ENCODE measurements at regions not wholly inside any gene's neighbourhood (a gene's known extent, or its start where the extent isn't known, plus 50 kb on each side); places are given as distances from the start of the nearest gene placed in this dataset.

DNA sequence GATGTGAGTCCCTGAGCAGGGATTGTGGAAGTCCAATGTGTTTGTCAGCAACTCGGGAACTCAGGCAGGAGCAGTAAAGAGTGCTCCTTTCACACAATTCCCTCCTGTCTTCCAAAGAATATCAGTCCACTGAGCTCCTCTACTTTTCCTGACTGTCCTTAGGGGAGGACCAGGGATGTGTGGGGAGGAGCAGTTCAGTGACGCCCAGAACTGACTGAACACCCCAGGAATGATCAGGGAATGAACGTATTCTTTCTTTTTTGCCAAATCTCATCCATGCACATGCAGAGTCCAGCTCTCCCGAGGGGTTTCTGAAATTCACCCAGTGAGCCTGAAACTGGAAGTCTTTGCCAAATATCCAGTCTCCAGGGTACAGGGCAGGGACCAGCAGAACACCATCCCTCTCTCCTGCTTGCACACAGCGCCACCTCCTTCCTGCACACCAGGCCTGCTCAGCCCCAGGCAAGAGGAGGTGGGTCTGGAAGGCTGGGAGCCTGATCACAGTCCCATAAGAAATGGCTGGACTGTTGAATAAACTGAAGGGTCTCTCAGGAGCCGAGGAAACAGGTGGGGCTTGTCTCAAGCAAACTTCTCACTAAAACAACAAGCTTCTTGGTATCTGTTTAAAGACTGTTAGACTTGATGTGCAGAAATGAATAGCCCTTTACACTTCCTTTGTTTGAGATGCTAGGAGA lies 294.7 kb downstream of the C7orf25 start:
- ChIA-PET POLR2A (no interaction called here), CTCF (no interaction called here)
- no peak for DNase-seq (ENCODE audit: low read depth, low spot score)
- no peak overlapping the region for H3K4me3 ChIP-seq (ENCODE audit: low read depth, low read length)
- H3K9me3 ChIP-seq (ENCODE audit: control insufficient read depth, insufficient read depth, low read length): no peaks in the 10 kb centered on the region
- H3K27me3 ChIP-seq (ENCODE audit: control insufficient read depth, insufficient read depth, low read length): no peaks in the 10 kb centered on the region
- TF ChIP-seq, protein P1, sequence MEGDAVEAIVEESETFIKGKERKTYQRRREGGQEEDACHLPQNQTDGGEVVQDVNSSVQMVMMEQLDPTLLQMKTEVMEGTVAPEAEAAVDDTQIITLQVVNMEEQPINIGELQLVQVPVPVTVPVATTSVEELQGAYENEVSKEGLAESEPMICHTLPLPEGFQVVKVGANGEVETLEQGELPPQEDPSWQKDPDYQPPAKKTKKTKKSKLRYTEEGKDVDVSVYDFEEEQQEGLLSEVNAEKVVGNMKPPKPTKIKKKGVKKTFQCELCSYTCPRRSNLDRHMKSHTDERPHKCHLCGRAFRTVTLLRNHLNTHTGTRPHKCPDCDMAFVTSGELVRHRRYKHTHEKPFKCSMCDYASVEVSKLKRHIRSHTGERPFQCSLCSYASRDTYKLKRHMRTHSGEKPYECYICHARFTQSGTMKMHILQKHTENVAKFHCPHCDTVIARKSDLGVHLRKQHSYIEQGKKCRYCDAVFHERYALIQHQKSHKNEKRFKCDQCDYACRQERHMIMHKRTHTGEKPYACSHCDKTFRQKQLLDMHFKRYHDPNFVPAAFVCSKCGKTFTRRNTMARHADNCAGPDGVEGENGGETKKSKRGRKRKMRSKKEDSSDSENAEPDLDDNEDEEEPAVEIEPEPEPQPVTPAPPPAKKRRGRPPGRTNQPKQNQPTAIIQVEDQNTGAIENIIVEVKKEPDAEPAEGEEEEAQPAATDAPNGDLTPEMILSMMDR (IDR thresholded peaks at IDR 0.05; ENCODE audit: low read depth, low read length): no peak
- no peak overlapping the region for H3K27ac ChIP-seq (ENCODE audit: low read depth, low read length)

DNA sequence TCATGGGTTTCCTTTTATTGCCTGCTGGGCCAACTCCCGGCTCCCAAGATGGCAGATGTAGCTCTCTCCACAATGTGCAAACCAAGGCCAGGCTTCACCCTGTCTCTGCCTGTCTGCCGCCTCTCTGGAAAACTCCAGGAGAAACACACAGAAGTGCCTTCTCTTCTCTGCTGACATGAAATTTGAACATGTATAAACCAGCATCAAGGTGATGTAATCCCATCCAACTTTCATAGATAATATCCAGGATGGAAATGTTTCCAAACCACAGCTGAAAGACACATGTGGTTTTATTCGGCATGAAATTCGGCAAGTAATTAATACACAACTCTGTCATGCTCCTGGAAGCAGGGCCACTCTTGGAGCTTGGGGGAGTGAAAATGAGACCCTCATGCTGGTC lies 297.2 kb downstream of the C7orf25 start:
- no peaks in the 10 kb centered on the region for H3K9me3 ChIP-seq (ENCODE audit: control insufficient read depth, insufficient read depth, low read length)
- ChIA-PET CTCF (interaction anchor here (1.0 kb wide), 1 partner anchor 79 kb away, joined by 3 read pairs; no protein-coding TSS in a partner anchor), POLR2A (no interaction called here)
- H3K27me3 ChIP-seq (ENCODE audit: control insufficient read depth, insufficient read depth, low read length): no peaks in the 10 kb centered on the region
- no peak for DNase-seq (ENCODE audit: low read depth, low spot score)
- no peak overlapping the region for H3K4me3 ChIP-seq (ENCODE audit: low read depth, low read length)
- TF ChIP-seq, protein P1 (IDR thresholded peaks at IDR 0.05; ENCODE audit: low read depth, low read length): no peak
- no peak overlapping the region for H3K27ac ChIP-seq (ENCODE audit: low read depth, low read length)

DNA sequence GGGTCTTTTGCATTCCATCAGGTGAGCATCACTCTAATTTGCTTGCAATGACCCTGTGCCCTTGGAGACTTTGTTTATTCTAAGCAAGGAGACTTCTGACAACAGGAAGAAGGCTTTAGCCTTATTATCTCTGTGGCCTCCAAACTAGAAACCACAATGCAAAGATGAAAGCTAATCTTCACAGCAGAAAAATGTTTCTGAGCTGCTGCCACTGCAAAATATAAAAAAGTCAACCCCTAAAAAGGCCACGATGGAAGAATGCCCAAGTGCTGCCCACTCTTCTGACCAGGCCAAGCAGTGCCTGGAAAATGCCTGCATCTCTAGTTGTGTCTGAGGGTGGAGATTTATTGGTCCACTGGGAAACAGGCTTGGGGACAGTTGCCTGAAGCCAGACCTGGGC lies 299.9 kb downstream of the C7orf25 start:
- no peak overlapping the region for H3K27ac ChIP-seq (ENCODE audit: low read depth, low read length)
- H3K4me3 ChIP-seq (ENCODE audit: low read depth, low read length): no peak overlapping the region
- no peaks in the 10 kb centered on the region for H3K9me3 ChIP-seq (ENCODE audit: control insufficient read depth, insufficient read depth, low read length)
- POLR2A ChIA-PET: no interaction called here
- CTCF ChIA-PET: no interaction called here
- DNase-seq (ENCODE audit: low read depth, low spot score): no peak
- TF ChIP-seq, protein P1 (IDR thresholded peaks at IDR 0.05; ENCODE audit: low read depth, low read length): no peak
- H3K27me3 ChIP-seq (ENCODE audit: control insufficient read depth, insufficient read depth, low read length): no peaks in the 10 kb centered on the region

DNA sequence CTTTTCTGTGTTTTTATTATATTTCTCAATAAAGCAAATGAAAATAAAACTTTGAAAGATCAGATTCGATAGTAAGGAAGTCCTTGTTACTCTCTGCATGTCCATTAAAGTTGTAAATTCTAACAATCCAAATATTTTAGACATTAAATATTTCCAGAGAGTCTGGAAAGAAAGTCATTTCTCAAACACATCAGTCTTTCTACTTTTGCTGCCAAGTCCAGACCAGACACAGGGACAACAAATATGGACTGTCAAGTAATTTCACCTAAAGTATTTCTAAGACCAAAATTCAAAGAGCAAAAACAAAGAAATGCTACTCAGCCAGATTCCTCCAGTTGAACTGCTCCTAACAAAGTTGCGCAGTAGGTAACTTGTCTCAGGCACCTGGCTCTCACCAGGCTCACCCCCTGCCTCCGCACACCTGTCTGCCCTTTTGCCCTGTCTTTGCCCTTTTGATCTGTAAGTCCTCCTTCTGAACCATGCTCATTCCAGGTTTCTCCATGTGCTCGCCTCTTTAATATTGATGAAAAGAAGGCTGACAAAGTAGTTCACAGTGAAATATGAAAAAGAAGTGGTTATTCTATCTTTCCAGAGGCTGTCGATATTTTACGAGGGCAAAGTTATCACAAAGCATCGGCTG lies 300.5 kb downstream of the C7orf25 start:
- Histone ChIP-seq H3K27me3 (ENCODE audit: control insufficient read depth, insufficient read depth, low read length) (no peaks in the 10 kb centered on the region), H3K27ac (ENCODE audit: low read depth, low read length) (no peak overlapping the region), H3K4me3 (ENCODE audit: low read depth, low read length) (no peak overlapping the region), H3K9me3 (ENCODE audit: control insufficient read depth, insufficient read depth, low read length) (no peaks in the 10 kb centered on the region)
- ChIA-PET POLR2A (no interaction called here), CTCF (no interaction called here)
- TF ChIP-seq, protein P1 (IDR thresholded peaks at IDR 0.05; ENCODE audit: low read depth, low read length): no peak
- DNase-seq (ENCODE audit: low read depth, low spot score): no peak

DNA sequence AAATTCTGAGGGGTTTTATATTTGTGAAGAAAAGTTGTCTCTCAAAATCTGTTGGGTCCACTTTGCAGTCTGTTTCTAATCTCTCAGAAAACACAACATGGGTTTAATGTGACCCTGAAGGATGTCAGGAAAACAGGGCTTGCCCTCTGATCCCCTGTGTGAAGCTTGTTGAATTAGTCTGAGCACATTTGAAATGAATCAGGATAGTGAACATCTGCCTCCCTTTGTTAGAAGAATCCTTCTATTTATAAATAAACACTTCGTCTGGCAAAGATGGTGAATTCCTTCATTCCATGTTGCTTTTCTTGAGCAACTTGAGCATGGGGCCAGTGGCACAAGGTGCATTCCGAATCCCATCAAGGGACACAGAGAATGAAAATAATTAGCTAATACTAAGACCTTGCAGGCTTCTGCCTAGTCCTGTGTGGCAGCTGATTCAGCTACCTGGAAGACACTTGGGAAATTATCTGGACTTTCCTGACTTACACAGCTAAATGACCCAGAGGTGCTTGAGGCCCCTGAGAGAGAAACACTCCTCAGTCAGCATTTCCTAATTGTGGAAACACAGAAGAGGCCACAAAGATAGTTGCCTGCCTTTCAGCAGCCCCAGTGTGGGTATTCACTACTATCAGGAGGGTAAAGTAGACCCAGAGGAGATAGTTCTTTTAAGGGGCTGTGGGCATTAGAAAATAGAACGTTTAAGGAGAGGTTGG lies 305.5 kb downstream of the C7orf25 start:
- no peak for DNase-seq (ENCODE audit: low read depth, low spot score)
- H3K27ac ChIP-seq (ENCODE audit: low read depth, low read length): no peak overlapping the region
- no peaks in the 10 kb centered on the region for H3K9me3 ChIP-seq (ENCODE audit: control insufficient read depth, insufficient read depth, low read length)
- TF ChIP-seq, protein P1 (IDR thresholded peaks at IDR 0.05; ENCODE audit: low read depth, low read length): no peak
- no peaks in the 10 kb centered on the region for H3K27me3 ChIP-seq (ENCODE audit: control insufficient read depth, insufficient read depth, low read length)
- H3K4me3 ChIP-seq (ENCODE audit: low read depth, low read length): no peak overlapping the region
- ChIA-PET CTCF (no interaction called here), POLR2A (no interaction called here)
